Fibroblast of pulmonary artery (primary cell): ENCODE measurements at regions not wholly inside any gene's neighbourhood (a gene's known extent, or its start where the extent isn't known, plus 50 kb on each side); places are given as distances from the start of the nearest gene placed in this dataset.

Experiments used
- DNase-seq: peaks from one replicate; pipeline ENCODE4 v3.0.0-alpha.2; 2010; ENCODE audit warnings: low read depth
- H3K4me3 ChIP-seq: replicated peaks from 2 replicates; pipeline ENCODE4 v1.5.1; 2011; ENCODE audit warnings: low read depth, mild to moderate bottlenecking, control low read depth, low read length, moderate library complexity
- TF ChIP-seq, protein P1 (sequence below): IDR thresholded peaks from 2 replicates; pipeline ENCODE4 v1.5.1; 2011; ENCODE audit warnings: mild to moderate bottlenecking, control low read depth, low read length, inconsistent platforms; ENCODE audit errors: missing control alignments

DNA sequence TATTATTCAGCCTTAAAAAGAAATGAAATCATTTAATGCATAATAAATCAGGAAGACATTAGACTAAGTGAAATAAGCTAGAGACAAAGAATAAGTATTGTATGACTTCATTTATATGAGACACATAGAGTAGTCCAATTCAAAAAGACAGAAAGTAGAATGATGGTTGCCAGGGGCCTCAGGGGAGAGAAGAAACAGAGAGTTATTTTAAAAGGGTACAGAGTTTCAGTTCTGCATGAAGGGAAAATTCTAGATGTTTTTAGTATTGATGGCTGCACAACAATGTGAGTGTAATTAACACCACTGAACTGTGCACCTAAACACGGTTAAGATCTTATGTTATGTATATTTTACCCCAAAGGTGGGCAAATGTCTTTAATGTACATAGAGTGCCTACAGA, 1407.9 kb upstream of the MAP3K7 start:
- TF ChIP-seq, protein P1, sequence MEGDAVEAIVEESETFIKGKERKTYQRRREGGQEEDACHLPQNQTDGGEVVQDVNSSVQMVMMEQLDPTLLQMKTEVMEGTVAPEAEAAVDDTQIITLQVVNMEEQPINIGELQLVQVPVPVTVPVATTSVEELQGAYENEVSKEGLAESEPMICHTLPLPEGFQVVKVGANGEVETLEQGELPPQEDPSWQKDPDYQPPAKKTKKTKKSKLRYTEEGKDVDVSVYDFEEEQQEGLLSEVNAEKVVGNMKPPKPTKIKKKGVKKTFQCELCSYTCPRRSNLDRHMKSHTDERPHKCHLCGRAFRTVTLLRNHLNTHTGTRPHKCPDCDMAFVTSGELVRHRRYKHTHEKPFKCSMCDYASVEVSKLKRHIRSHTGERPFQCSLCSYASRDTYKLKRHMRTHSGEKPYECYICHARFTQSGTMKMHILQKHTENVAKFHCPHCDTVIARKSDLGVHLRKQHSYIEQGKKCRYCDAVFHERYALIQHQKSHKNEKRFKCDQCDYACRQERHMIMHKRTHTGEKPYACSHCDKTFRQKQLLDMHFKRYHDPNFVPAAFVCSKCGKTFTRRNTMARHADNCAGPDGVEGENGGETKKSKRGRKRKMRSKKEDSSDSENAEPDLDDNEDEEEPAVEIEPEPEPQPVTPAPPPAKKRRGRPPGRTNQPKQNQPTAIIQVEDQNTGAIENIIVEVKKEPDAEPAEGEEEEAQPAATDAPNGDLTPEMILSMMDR: no peak
- H3K4me3 ChIP-seq: no peak overlapping the region
- no peak for DNase-seq

- TF ChIP-seq, protein P1: no peak
- no peak overlapping the region for H3K4me3 ChIP-seq
- no peak for DNase-seq
Measured at GRCh38 chr6:91982559-91982958, 1395.7 kb upstream of the MAP3K7 start.

GRCh38 chr6:91976797-91977196, 1389.9 kb upstream of the MAP3K7 start:
- TF ChIP-seq, protein P1: no peak

GRCh38 chr6:91970700-91971099, 1383.8 kb upstream of the MAP3K7 start:
- DNase-seq: no peak
- TF ChIP-seq, protein P1: no peak
- H3K4me3 ChIP-seq: no peak overlapping the region

More at GRCh38 chr6:91976797-91977196, 1389.9 kb upstream of the MAP3K7 start:
- DNase-seq: no peak
- no peak overlapping the region for H3K4me3 ChIP-seq

DNA sequence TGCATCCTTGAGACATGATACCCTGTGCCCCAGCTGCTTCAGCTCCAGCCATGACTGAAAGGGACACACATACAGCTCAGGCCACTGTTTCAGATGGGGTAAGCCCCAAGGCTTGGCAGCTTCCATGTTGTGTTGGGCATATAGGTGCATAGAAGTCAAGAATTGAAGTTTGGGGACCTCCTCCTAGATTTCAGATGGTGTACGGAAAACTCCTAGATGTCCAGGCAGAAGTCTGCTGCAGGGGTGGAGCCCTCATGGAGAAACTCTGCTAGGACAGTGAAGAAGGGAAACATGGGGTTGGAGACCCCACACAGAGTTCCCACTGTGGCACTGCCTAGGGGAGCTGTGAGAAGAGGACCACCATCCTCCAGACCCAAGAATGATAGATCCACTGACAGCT, 1379.0 kb upstream of the MAP3K7 start:
- TF ChIP-seq, protein P1: no peak
- no peak overlapping the region for H3K4me3 ChIP-seq
- no peak for DNase-seq

DNA sequence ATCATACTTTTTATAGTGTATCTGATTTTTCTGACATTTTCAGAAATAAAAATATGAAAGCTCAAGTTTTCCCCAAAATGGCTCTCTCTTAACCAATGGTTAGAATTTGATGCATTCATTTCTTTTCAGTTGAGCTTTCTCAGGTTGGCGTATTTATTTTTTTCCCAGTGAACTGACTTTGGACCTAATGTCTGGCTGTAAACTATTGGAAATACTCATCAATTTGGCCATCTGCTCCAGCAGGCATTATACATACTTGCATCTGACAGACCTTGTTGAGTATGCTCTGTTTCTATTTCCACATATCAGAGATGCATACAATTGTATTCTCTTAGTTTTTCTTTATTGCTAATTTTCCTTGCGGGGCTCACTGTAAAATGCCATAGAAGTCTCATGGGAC, 1374.8 kb upstream of the MAP3K7 start:
- DNase-seq: no peak
- no peak overlapping the region for H3K4me3 ChIP-seq
- TF ChIP-seq, protein P1: no peak

DNA sequence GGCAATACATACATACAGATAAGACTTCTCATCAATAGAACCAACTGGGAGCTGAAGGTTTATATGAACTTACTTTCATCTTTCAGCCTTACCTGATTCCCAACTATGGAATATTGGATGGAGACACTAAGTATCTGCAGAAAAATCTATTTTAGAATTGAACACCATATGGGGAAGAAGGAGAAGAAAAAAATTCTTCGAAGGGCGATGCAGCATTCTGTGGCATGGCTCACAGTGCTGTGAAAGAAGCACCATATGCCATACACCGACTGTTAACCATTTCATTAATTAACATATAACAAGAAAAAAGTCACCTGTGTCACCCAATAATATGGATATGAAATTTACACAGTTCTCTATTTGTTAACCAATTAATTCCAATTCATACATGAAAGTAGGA, 1374.4 kb upstream of the MAP3K7 start:
- H3K4me3 ChIP-seq: no peak overlapping the region
- DNase-seq: no peak
- TF ChIP-seq, protein P1: no peak
